GM19025 (cell line): ENCODE measurements at regions not wholly inside any gene's neighbourhood (a gene's known extent, or its start where the extent isn't known, plus 50 kb on each side); places are given as distances from the start of the nearest gene placed in this dataset.

ENCODE experiments used
- ATAC-seq: cut with Tn5 transposase; IDR thresholded peaks from one replicate; pipeline ENCODE4 v1.9.1; 2021; ENCODE audit warnings: mild to moderate bottlenecking, low read depth, moderate library complexity; ENCODE audit not compliant: unreplicated experiment

- ATAC-seq: no peak
These were observed 52.2 kb downstream of the ADRA2C start for GRCh38 chr4:3818371-3818770.

GRCh38 chr4:3819210-3819919 is 53.2 kb downstream of the ADRA2C start:
- ATAC-seq: no peak

- ATAC-seq: no peak
These were observed 54.0 kb downstream of the ADRA2C start for GRCh38 chr4:3820016-3820805.

GRCh38 chr4:3820806-3821579 is 54.8 kb downstream of the ADRA2C start:
- no peak for ATAC-seq

GRCh38 chr4:3821580-3822229 is 55.5 kb downstream of the ADRA2C start:
- ATAC-seq: no peak

- ATAC-seq: no peak
These were observed 56.2 kb downstream of the ADRA2C start for GRCh38 chr4:3822230-3822947.

GRCh38 chr4:3823496-3824341 is 57.5 kb downstream of the ADRA2C start:
- ATAC-seq: no peak

GRCh38 chr4:3824521-3825270 is 58.5 kb downstream of the ADRA2C start:
- no peak for ATAC-seq

GRCh38 chr4:3825530-3825929 is 59.3 kb downstream of the ADRA2C start:
- no peak for ATAC-seq

GRCh38 chr4:3826247-3827172 is 60.3 kb downstream of the ADRA2C start:
- no peak for ATAC-seq

- no peak for ATAC-seq
These were observed 61.7 kb downstream of the ADRA2C start for GRCh38 chr4:3827616-3828492.

- ATAC-seq: no peak
These were observed 62.4 kb downstream of the ADRA2C start for GRCh38 chr4:3828546-3828945.

GRCh38 chr4:3829211-3829955 is 63.2 kb downstream of the ADRA2C start:
- ATAC-seq: no peak

- no peak for ATAC-seq
These were observed 64.0 kb downstream of the ADRA2C start for GRCh38 chr4:3829956-3830773.
